ENCODE measurements at regions not wholly inside any gene's neighbourhood (a gene's known extent, or its start where the extent isn't known, plus 50 kb on each side); places are given as distances from the start of the nearest gene placed in this dataset.

GRCh38 chr12:98402091-98402490, 113.3 kb upstream of the TMPO start:
- no peak for DNase-seq (ENCODE audit: low read depth)

- DNase-seq (ENCODE audit: low read depth) = no peak
Observed at GRCh38 chr12:98402671-98403070, 112.7 kb upstream of the TMPO start.

- no peak for DNase-seq (ENCODE audit: low read depth)
Observed at GRCh38 chr12:98403385-98403784, 112.0 kb upstream of the TMPO start.

- DNase-seq (ENCODE audit: low read depth) = no peak
Observed at GRCh38 chr12:98403936-98404335, 111.5 kb upstream of the TMPO start.

- no peak for DNase-seq (ENCODE audit: low read depth)
Observed at GRCh38 chr12:98405805-98406366, 109.5 kb upstream of the TMPO start.

- DNase-seq (ENCODE audit: low read depth) = no peak
Observed at GRCh38 chr12:98406378-98406777, 109.0 kb upstream of the TMPO start.

- no peak for DNase-seq (ENCODE audit: low read depth)
Observed at GRCh38 chr12:98408681-98409080, 106.7 kb upstream of the TMPO start.

- DNase-seq (ENCODE audit: low read depth) = no peak
Observed at GRCh38 chr12:98409548-98409947, 105.8 kb upstream of the TMPO start.

- no peak for DNase-seq (ENCODE audit: low read depth)
Observed at GRCh38 chr12:98410356-98410755, 105.0 kb upstream of the TMPO start.

GRCh38 chr12:98416845-98417244, 98.5 kb upstream of the TMPO start:
- DNase-seq (ENCODE audit: low read depth) = no peak

- DNase-seq (ENCODE audit: low read depth) = no peak
Observed at GRCh38 chr12:98417266-98417665, 98.1 kb upstream of the TMPO start.

- no peak for DNase-seq (ENCODE audit: low read depth)
Observed at GRCh38 chr12:98418357-98419075, 96.9 kb upstream of the TMPO start.

- DNase-seq (ENCODE audit: low read depth) = no peak
Observed at GRCh38 chr12:98419081-98419794, 96.2 kb upstream of the TMPO start.

- DNase-seq (ENCODE audit: low read depth) = no peak
Observed at GRCh38 chr12:98419795-98420404, 95.5 kb upstream of the TMPO start.

GRCh38 chr12:98420461-98420860, 94.9 kb upstream of the TMPO start:
- DNase-seq (ENCODE audit: low read depth) = no peak

GRCh38 chr12:98421316-98421715, 94.1 kb upstream of the TMPO start:
- DNase-seq (ENCODE audit: low read depth) = no peak

- no peak for DNase-seq (ENCODE audit: low read depth)
Observed at GRCh38 chr12:98422359-98422758, 93.0 kb upstream of the TMPO start.

GRCh38 chr12:98422812-98423211, 92.6 kb upstream of the TMPO start:
- DNase-seq (ENCODE audit: low read depth) = no peak

- no peak for DNase-seq (ENCODE audit: low read depth)
Observed at GRCh38 chr12:98423963-98424362, 91.4 kb upstream of the TMPO start.

- no peak for DNase-seq (ENCODE audit: low read depth)
Observed at GRCh38 chr12:98424726-98425401, 90.5 kb upstream of the TMPO start.

GRCh38 chr12:98425859-98426258, 89.5 kb upstream of the TMPO start:
- DNase-seq (ENCODE audit: low read depth) = no peak

GRCh38 chr12:98431089-98431488, 84.3 kb upstream of the TMPO start:
- no peak for DNase-seq (ENCODE audit: low read depth)
